Skin of body (tissue), 1 donor: ENCODE measurements at regions not wholly inside any gene's neighbourhood (a gene's known extent, or its start where the extent isn't known, plus 50 kb on each side); places are given as distances from the start of the nearest gene placed in this dataset.

Source experiments
- DNase-seq: peaks from one replicate; lab custom pipeline; 2025; lab: John Stamatoyannopoulos, UW

DNA sequence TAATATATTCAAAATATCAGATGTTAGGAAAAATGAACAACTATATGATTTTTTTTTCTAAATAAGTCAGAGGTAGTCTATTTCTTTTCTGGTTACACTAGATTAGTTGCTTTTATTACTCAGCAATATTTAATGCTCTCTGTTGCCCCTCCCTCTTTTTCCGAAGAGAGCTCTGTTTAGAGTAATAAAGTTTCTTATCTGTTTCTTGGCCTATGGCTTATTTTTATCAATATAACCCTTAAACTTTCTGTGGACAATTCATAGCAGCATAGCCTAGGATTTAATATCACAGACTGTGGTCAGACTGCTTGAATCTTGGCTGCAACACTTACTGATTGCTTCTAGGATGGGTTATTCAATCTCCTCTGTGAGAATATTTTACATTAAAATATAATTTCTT, 2315.4 kb upstream of the AGA start:
- no peak for DNase-seq

- no peak for DNase-seq
Observed at GRCh38 chr4:179762840-179763239, 2320.6 kb upstream of the AGA start.

DNA sequence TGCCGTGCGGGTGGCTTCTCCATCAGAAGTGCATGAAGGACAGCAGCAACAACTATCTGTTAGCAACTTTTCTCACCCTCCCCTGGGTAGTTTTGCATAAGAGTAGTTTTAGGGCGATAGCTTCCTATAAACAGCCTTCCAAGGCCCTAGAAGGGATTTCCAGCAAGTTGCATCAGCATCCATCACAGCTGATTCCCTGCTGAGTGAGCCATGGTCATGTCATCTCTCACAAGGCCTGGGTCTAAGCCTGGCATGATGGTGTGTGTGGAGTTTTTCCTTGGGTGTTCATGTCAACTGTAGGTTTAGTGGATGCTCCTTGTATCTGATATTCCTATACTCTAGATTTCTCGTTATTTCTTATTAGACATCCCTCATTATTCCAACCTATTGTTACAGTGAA, 2324.7 kb upstream of the AGA start:
- no peak for DNase-seq

- DNase-seq: no peak
Observed at GRCh38 chr4:179768996-179769395, 2326.8 kb upstream of the AGA start.

DNA sequence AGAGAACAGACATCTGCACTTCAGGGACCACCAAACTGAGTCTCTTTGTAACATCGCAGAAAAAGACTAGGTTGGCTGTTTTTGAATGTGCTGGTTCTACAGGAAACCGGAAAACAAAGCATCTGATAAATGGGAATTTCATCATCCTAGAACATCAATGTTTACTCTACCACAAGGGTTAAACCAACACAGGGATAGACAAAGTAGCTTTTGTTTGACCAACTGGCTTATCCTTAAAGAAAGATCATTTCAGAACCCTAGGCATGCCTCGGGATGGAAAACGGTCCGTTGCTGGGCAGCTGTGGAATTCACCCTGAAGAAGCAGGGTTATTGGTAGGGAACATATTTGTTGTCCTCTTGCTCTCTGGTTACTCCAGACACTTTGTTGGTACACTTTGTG, 2355.5 kb upstream of the AGA start:
- no peak for DNase-seq

DNA sequence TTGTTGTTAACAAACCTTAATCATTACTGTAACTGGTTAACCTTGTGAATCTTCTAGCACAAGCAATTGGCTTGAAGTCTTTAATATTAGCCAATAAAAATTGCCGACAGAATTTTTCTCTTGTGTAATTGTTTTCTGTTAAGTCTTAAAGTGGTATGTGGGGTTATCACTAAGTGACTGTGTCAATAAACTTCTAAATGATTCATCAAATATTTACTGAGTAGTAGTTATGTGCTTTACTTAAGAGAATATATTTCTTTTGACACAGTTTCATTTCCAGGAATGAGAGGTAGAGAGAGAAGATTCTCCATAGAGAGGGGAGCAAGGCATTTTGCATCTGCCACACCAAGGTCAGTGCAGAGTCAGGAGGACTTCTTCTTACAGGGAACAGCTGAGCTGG, 2361.6 kb upstream of the AGA start:
- no peak for DNase-seq

DNA sequence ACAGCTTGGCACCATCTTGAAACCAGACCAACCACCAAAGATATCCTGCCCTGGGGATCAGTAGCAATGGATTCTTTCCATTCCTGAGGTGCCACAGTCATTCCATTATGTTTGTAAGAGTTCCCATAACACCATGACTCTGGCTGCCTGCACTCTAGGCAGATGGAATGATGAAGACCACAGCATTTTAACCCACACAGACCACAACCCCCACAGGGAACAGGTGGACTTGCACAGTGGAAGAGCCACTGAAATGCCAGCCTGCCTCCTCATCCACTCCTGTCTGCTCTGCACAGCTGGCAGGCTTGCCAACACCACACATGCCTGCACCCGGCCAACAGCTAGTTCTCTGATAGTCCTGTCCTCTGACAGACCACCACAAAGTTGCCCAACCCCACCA, 2362.2 kb upstream of the AGA start:
- no peak for DNase-seq

- DNase-seq: no peak
Observed at GRCh38 chr4:179817317-179817716, 2375.1 kb upstream of the AGA start.

- DNase-seq: no peak
Observed at GRCh38 chr4:179823342-179823741, 2381.1 kb upstream of the AGA start.

- DNase-seq: no peak
Observed at GRCh38 chr4:179831274-179831673, 2389.0 kb upstream of the AGA start.

DNA sequence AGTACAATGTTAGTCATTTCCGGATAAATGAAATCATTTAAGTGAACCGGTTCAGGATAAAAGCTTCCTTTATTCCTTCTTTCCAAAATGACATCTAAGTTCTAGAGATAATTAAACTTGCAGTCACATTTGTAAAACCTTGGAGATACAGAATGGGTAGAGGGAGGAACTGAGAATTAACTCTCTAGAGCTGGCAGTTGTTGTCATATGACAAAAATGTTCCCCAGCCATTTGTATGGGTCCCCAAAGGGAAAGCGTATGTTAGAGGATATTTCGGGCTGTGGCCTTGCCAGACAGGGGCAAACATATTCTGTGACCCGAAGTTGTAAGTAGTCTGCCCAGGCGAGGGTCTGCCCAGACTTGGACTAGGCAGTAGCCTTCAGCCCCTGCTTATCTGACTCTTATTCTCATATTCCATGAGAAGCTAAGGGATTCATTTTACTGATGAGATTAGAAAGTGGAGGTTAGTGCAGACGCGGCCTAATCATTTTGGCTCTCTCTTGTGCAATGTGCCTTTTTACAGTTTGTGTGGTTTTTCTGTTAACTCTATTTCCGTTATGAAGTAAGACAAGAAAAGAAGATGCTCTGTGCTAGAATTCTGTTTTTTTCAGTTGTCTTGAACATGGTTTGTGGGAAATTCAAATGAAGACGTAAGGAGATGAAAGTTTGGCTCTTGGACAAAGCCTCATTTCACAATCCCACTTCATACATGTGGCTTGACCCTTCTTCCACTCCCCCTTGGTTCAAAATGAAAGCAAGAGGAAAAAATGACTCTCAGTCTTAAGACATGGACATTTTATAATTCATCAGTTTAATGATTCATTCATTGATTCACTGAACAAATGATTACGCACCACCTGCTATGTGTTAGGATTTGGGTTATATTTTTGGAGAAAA, 2394.2 kb upstream of the AGA start:
- no peak for DNase-seq

DNA sequence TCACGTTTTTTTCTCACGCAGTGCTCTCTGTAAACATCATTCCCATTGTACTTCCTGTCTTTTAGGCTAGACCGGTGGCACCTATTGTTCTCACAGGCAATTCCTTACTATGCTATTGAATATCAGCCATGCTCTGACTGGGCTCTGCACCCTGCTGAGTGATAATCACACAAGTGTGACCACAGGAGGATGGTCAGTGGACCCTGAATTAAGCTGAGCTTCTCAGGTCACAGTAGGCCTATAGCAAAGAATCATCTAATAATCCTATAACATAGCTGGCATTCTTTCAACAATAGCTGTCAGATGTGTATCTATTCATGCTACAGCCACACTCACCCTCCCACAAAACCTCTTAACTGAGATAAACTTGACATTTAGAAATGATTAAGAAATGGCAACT, 2399.8 kb upstream of the TENM3 start:
- DNase-seq: no peak

DNA sequence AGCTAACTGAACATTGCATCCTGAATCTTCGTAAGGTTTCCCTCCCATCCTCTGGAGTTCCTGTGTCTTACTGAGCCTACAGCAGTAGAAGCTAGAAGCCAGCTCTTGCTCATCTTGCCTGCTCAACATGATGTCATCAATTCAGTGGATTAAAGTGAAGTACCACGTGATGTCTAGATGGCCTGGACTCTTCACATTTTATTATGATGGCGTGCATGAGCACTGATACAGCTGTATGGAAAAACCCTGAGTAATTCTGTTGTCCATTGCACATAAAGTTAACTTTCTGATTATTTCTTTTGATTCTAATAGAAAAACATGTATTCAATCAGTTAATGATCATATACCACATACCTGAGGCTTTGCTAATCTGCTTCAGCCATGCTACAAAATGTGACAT, 2387.7 kb upstream of the TENM3 start:
- no peak for DNase-seq

DNA sequence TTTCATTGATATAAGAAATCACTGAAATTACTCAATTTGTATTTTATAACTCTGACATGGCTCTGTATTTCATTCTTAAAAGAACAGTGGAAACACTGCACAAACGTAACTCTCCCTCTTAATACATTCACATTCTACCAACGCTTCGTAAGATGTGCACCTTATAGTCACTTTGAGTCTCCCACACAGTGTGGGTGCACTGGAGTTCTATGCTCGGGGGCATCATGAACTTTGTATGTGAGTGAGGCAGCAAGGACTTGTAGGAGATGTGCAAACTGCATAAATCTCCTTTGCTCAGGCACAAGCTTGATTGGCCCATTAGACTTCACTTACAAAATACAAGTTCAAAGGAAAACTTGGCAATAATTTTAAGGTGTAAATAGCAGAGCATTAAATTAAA, 2385.0 kb upstream of the TENM3 start:
- DNase-seq: no peak

DNA sequence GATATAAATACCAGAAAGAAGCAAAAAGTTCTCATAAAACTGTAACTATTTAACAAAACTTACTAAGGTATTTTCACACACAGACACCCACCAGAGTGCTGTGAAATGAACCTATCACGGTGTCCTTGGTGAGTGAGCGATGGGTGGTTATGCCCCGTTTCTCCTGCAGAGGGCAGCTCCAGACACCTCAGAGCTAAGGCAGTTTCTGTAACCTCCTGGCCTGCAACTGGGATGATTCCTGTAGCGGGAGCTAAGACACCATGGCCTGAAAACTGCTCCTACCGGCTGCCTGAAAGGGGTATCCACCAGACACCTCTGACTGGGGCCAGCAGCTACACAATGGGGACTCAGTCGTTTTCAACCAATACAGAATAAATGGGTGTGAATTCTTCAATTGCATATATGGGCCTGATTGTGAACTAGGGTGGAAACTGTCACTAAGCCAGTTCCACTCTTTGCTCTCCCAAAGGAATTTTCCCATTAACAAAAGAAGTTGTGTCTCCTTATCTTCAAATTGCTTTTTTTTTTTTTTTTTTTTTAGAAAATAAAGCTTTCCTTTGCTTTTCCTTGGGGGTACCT, 2375.8 kb upstream of the TENM3 start:
- no peak for DNase-seq

DNA sequence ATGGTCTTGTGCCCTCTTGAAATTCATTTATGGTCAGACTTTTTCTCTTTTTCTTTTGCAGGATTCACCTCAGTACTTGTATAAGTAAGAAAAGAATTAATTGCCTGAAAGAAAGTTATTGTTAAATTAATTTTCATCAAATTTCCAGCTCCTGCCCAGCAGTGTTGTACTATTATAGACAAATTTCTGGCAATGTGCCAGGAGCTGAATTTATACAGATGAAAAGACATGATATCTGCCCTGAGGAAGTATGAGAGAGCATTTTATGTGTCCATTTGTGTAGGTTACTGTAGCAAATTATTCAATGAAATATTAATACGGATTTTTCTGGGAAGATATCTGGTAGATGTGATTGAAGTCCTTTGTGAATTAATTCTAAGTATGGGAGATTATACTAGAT, 2371.5 kb upstream of the TENM3 start:
- no peak for DNase-seq

GRCh38 chr4:179872755-179873154, 2370.4 kb upstream of the TENM3 start:
- DNase-seq: no peak

- no peak for DNase-seq
Observed at GRCh38 chr4:179880756-179881155, 2362.4 kb upstream of the TENM3 start.

DNA sequence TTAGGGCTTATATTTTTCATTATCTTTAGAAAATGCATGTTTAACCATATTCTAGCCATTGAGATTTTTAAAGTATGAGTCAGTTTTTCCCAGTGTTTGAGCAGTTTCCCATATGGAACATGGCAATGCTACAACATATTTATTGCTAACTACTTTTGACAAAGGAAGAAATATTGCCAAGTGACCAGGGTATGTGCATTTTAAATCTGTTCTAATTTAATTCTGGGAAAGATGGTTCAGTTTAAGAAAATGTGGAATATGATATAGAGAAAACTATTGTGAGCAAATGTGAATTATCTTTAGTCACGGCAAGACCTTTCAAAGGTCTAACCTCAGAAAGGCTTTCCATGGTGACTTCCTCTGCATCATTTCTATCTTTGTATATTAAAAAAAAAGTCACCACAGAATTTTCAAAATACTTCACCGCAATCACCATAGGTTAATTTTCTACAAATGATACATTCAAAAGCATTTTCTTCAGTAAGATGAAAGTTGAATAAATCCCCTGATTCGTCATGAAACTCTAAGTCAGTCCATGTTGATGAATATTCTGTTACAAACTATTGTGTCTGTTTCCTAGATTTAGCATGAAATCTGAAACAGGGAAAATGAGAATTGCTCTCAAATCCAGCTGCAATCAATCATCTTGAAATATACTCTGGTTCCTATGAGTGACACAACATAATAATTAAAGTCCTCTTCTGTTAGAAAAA, 2349.0 kb upstream of the TENM3 start:
- DNase-seq: peak; percentile 84

GRCh38 chr4:179919587-179919986, 2323.6 kb upstream of the TENM3 start:
- DNase-seq: no peak

DNA sequence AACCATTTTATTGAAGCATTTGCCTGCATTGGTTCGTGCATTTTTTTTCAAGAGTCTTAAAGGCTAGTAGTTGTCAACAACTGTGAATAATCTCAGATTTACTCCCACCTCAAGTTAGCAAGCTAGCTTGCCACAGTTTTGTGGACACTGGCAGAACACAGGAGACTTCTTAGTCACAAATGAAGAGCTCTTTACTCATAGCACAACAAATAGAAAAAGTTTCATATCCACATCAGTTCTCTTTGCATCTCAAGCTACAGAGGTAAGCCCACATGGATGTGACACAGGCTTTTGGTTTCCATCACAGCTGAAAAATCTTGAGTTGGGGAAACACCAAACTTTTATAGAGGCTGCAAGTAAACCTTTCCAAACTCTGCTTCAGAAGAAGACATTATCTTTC, 2315.7 kb upstream of the TENM3 start:
- DNase-seq: no peak

DNA sequence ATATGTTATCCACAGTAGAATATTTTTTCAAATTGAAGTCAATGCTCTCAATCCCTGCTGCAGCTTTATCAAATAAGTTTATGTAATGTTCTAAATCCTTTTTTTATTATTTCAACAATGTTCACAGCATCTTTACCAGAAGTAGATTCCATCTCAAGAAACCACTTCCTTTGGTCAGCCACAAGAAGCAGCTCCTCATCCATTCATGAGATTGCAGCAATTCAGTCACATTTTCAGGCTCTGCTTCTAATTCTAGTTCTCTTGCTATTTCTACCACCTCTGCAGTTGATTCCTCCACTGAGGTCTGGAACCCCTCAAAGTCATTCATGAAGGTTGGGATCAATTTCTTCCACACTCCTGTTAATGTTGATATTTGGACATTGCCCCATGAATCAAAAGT, 2301.3 kb upstream of the TENM3 start:
- no peak for DNase-seq

- no peak for DNase-seq
Observed at GRCh38 chr4:179976777-179977176, 2266.4 kb upstream of the TENM3 start.
